GM19372 (cell line): ENCODE measurements at regions not wholly inside any gene's neighbourhood (a gene's known extent, or its start where the extent isn't known, plus 50 kb on each side); places are given as distances from the start of the nearest gene placed in this dataset.
"Not testable (repeated sequence)": the region's sequence is repeated elsewhere in the genome, so short reads cannot be mapped to it uniquely, and the experiment has no call there.

Experiments used
- ATAC-seq: cut with Tn5 transposase; IDR thresholded peaks from one replicate; pipeline ENCODE4 v1.9.1; 2021; ENCODE audit warnings: mild to moderate bottlenecking, low read depth, moderate library complexity; ENCODE audit not compliant: unreplicated experiment

GRCh38 chr9:108033976-108034964 lies 544.7 kb upstream of the KLF4 start:
- no peak for ATAC-seq

- not testable (repeated sequence) for ATAC-seq
Measured at GRCh38 chr9:108032079-108032478, 542.5 kb upstream of the KLF4 start.

GRCh38 chr9:108031221-108031620 lies 541.7 kb upstream of the KLF4 start:
- ATAC-seq = not testable (repeated sequence)

GRCh38 chr9:108026718-108027117 lies 537.1 kb upstream of the KLF4 start:
- ATAC-seq = not testable (repeated sequence)

- no peak for ATAC-seq
Measured at GRCh38 chr9:108024604-108025003, 535.0 kb upstream of the KLF4 start.

- no peak for ATAC-seq
Measured at GRCh38 chr9:108022246-108022935, 532.8 kb upstream of the KLF4 start.

- no peak for ATAC-seq
Measured at GRCh38 chr9:108021096-108021710, 531.6 kb upstream of the KLF4 start.

GRCh38 chr9:108019821-108020220 lies 530.3 kb upstream of the KLF4 start:
- ATAC-seq = no peak

GRCh38 chr9:108017671-108018070 lies 528.1 kb upstream of the KLF4 start:
- ATAC-seq = no peak

- no peak for ATAC-seq
Measured at GRCh38 chr9:108016446-108016845, 526.9 kb upstream of the KLF4 start.

- ATAC-seq = no peak
Measured at GRCh38 chr9:108015690-108016089, 526.1 kb upstream of the KLF4 start.

GRCh38 chr9:108014353-108014752 lies 524.8 kb upstream of the KLF4 start:
- no peak for ATAC-seq

- ATAC-seq = no peak
Measured at GRCh38 chr9:108012886-108013665, 523.5 kb upstream of the KLF4 start.

- no peak for ATAC-seq
Measured at GRCh38 chr9:108012405-108012804, 522.8 kb upstream of the KLF4 start.

GRCh38 chr9:108003526-108003925 lies 514.0 kb upstream of the KLF4 start:
- no peak for ATAC-seq

- no peak for ATAC-seq
Measured at GRCh38 chr9:108002371-108002956, 512.9 kb upstream of the KLF4 start.

- ATAC-seq = no peak
Measured at GRCh38 chr9:108001237-108001636, 511.7 kb upstream of the KLF4 start.

- ATAC-seq = no peak
Measured at GRCh38 chr9:107999890-108000289, 510.3 kb upstream of the KLF4 start.

- no peak for ATAC-seq
Measured at GRCh38 chr9:107999011-107999410, 509.4 kb upstream of the KLF4 start.

- ATAC-seq = no peak
Measured at GRCh38 chr9:107994648-107995047, 505.1 kb upstream of the KLF4 start.
